KMS-11 (cell line): ENCODE measurements at regions not wholly inside any gene's neighbourhood (a gene's known extent, or its start where the extent isn't known, plus 50 kb on each side); places are given as distances from the start of the nearest gene placed in this dataset.

ENCODE experiments used
- H2AFZ ChIP-seq: fragments of 200-600 bp; sonication (generic); 2 replicates; pipeline ENCODE4 v1.6.1; 2016; ENCODE audit warnings: antibody characterized with exemption, mixed run types, low read depth
- H3K27ac ChIP-seq: fragments of 200-600 bp; sonication (generic); 2 replicates; pipeline ENCODE4 v1.6.1; 2016; ENCODE audit warnings: mild to moderate bottlenecking, mixed run types
- H3K27me3 ChIP-seq: fragments of 200-600 bp; sonication (generic); 2 replicates; pipeline ENCODE4 v1.6.1; 2017; ENCODE audit warnings: mild to moderate bottlenecking, low read depth, mixed run types, moderate library complexity; ENCODE audit not compliant: insufficient read depth
- H3K36me3 ChIP-seq: fragments of 200-600 bp; sonication (generic); 2 replicates; pipeline ENCODE4 v1.6.1; 2017; ENCODE audit warnings: mild to moderate bottlenecking, mixed run types; ENCODE audit not compliant: insufficient read depth
- H3K4me1 ChIP-seq: fragments of 200-600 bp; sonication (generic); 2 replicates; pipeline ENCODE4 v1.6.1; 2016; ENCODE audit warnings: mild to moderate bottlenecking, low read depth, mixed run types; ENCODE audit not compliant: poor library complexity, severe bottlenecking
- H3K4me2 ChIP-seq: fragments of 200-600 bp; sonication (generic); 2 replicates; pipeline ENCODE4 v1.7.0; 2016; ENCODE audit warnings: mild to moderate bottlenecking, mixed run types
- H3K4me3 ChIP-seq: fragments of 200-600 bp; sonication (generic); IDR thresholded peaks from 2 replicates; pipeline ENCODE4 v1.6.1; 2017; ENCODE audit warnings: low read depth, low read length, mixed read lengths; ENCODE audit not compliant: insufficient read depth
- H3K79me2 ChIP-seq: fragments of 200-600 bp; sonication (generic); 2 replicates; pipeline ENCODE4 v1.6.1; 2016; ENCODE audit warnings: low read depth, mixed run types; ENCODE audit not compliant: insufficient read depth
- H3K9ac ChIP-seq: fragments of 200-600 bp; sonication (generic); 2 replicates; pipeline ENCODE4 v1.6.1; 2016; ENCODE audit warnings: mild to moderate bottlenecking, mixed run types
- H4K20me1 ChIP-seq: fragments of 200-600 bp; sonication (generic); 2 replicates; pipeline ENCODE4 v1.6.1; 2016; ENCODE audit warnings: mild to moderate bottlenecking, mixed run types; ENCODE audit not compliant: insufficient read depth
- TF ChIP-seq, protein P1 (sequence below): fragments of 200-600 bp; sonication (generic); conservative IDR thresholded peaks from 2 replicates; pipeline ENCODE4 v1.6.1; 2017; ENCODE audit warnings: low read depth, mild to moderate bottlenecking, antibody characterized with exemption, low read length, moderate library complexity, mixed read lengths

GRCh38 chr12:67520606-67521005, 127.9 kb upstream of the DYRK2 start:
- H3K4me1 ChIP-seq, result peaks cover 17% of the 10 kb centered on the region

GRCh38 chr12:67522222-67522621, 126.3 kb upstream of the DYRK2 start:
- Histone ChIP-seq H3K4me2 (no peak overlapping the region), H3K9ac (no peak overlapping the region), H3K4me1 (peaks cover under 1% of the 10 kb centered on the region), H3K79me2 (no peaks in the 10 kb centered on the region), H2AFZ (no peak overlapping the region), H3K4me3 (no peak overlapping the region), H3K27ac (no peak overlapping the region), H3K36me3 (no peaks in the 10 kb centered on the region), H4K20me1 (no peaks in the 10 kb centered on the region), H3K27me3 (no peaks in the 10 kb centered on the region)
- TF ChIP-seq, protein P1, sequence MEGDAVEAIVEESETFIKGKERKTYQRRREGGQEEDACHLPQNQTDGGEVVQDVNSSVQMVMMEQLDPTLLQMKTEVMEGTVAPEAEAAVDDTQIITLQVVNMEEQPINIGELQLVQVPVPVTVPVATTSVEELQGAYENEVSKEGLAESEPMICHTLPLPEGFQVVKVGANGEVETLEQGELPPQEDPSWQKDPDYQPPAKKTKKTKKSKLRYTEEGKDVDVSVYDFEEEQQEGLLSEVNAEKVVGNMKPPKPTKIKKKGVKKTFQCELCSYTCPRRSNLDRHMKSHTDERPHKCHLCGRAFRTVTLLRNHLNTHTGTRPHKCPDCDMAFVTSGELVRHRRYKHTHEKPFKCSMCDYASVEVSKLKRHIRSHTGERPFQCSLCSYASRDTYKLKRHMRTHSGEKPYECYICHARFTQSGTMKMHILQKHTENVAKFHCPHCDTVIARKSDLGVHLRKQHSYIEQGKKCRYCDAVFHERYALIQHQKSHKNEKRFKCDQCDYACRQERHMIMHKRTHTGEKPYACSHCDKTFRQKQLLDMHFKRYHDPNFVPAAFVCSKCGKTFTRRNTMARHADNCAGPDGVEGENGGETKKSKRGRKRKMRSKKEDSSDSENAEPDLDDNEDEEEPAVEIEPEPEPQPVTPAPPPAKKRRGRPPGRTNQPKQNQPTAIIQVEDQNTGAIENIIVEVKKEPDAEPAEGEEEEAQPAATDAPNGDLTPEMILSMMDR, result no peak

More at GRCh38 chr12:67520606-67521005, 127.9 kb upstream of the DYRK2 start:
- no peak overlapping the region for H3K9ac ChIP-seq
- no peak overlapping the region for H3K27ac ChIP-seq
- H3K4me3 ChIP-seq, result no peak overlapping the region
- H2AFZ ChIP-seq, result no peak overlapping the region
- no peaks in the 10 kb centered on the region for H3K79me2 ChIP-seq
- no peaks in the 10 kb centered on the region for H3K36me3 ChIP-seq
- TF ChIP-seq, protein P1, result no peak
- no peaks in the 10 kb centered on the region for H3K27me3 ChIP-seq
- no peak overlapping the region for H3K4me2 ChIP-seq
- no peaks in the 10 kb centered on the region for H4K20me1 ChIP-seq

DNA sequence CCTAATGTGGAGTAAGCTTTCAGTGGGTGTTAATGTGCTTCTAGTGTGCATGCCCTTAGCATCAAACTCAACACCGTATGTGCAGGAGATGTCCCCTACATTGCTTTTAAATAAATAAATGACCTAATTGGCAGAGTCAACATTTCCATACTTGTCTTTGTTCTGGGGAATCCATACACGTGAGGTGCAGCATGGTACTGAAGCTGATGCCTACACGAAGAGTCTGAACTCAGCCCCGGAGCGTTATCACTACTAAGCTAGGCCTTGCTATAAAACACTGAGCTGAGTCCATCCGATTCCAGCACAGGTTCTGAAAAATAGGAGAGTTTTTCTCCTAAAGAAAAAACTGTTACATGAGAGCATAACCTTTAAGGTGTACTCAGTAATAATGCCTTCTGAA, 125.0 kb upstream of the DYRK2 start:
- H3K27me3 ChIP-seq, result no peaks in the 10 kb centered on the region
- no peak overlapping the region for H3K9ac ChIP-seq
- no peaks in the 10 kb centered on the region for H3K4me1 ChIP-seq
- H3K4me2 ChIP-seq, result no peak overlapping the region
- no peaks in the 10 kb centered on the region for H3K79me2 ChIP-seq
- H3K4me3 ChIP-seq, result no peak overlapping the region
- no peak overlapping the region for H2AFZ ChIP-seq
- no peaks in the 10 kb centered on the region for H3K36me3 ChIP-seq
- no peak overlapping the region for H3K27ac ChIP-seq
- TF ChIP-seq, protein P1, result no peak
- H4K20me1 ChIP-seq, result no peaks in the 10 kb centered on the region

GRCh38 chr12:67524861-67525616, 123.5 kb upstream of the DYRK2 start:
- H3K36me3 ChIP-seq, result no peaks in the 10 kb centered on the region
- no peaks in the 10 kb centered on the region for H3K27me3 ChIP-seq
- no peaks in the 10 kb centered on the region for H3K79me2 ChIP-seq
- H3K4me2 ChIP-seq, result no peak overlapping the region
- no peak overlapping the region for H2AFZ ChIP-seq
- no peak overlapping the region for H3K4me3 ChIP-seq
- TF ChIP-seq, protein P1, result no peak
- H3K9ac ChIP-seq, result no peak overlapping the region
- H3K4me1 ChIP-seq, result no peaks in the 10 kb centered on the region
- H3K27ac ChIP-seq, result no peak overlapping the region
- no peaks in the 10 kb centered on the region for H4K20me1 ChIP-seq
